ENCODE measurements at regions not wholly inside any gene's neighbourhood (a gene's known extent, or its start where the extent isn't known, plus 50 kb on each side); places are given as distances from the start of the nearest gene placed in this dataset.

DNA sequence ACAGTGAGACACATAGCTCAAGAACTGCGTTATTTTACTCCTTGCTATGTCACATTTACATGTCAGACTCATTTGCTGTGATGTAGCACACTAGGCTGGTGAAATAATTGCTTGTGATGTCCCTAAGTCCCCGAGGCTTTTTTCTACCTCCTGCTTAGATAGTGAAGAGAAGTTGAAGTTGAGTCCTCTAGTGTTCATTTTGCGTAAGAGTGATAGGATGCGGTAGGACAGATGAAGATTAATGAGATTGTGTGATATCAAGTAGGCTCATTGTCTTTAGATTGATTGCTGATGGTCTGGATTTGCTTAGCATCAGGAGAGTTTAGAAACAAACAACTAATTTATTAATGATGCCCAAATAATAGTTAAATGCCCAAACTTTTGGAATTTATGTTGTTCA, 173.6 kb upstream of the NUDT6 start:
- DNase-seq (ENCODE audit: low read depth): no peak

DNA sequence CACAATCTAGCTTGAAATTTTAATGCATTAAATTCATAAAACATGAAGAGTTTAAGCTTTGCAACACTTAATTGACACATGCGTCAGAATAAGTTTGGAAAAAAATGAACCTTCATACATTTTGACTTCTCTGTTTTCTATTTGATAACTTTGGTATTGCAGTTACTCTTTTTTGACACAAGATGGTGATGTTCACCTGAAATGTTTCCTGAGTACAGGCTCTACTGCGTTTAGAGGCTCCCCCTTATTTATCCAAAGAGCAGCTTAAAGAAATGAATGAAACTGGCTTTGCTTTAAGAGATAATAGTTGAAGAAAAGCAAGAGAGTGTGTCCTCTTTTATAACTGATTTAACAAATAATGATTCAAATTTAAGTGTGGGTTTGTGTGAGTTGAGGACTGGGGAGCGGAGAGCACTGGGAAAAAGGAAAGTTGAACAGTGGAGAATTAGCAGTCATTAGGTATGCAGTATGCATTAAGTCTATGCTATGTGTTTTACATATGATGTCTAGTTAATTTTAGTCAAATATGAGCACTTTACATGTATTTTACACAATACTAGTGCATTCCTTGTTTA, 180.6 kb upstream of the NUDT6 start:
- peak; percentile 28 for DNase-seq (ENCODE audit: low read depth)

DNA sequence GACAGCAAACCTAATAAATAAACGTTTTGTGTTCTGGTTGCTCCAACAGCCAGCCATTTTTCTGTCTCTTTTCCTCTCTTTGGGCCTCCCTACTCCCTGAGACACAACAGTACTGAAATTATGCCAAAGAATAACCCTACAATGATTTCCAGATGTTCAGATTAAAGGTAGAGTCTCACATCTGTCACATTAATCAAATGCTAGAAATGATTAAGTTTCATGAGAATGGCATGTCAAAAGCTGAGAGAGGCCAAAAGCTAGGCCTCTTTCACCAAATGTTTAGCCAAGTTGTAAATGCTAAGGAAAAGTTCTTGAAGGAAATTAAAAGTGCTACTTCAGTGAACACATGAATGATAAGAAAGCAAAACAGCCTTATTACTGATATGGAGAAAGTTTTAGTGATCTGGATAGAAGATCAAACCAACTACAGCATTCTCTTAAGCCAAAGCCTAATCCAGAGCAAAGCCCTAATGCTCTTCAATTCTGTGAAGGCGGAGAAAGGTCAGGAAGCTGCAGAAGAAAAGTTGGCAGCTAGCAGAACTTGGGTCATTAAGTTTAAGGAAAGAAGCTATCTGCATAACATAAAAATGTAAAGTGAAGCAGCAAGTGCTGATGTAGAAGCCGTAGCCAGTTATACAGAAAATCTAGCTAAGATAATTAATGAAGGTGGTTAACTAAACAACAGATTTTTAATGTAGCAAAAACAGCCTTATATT, 182.1 kb upstream of the NUDT6 start:
- DNase-seq (ENCODE audit: low read depth): peak; percentile 69

DNA sequence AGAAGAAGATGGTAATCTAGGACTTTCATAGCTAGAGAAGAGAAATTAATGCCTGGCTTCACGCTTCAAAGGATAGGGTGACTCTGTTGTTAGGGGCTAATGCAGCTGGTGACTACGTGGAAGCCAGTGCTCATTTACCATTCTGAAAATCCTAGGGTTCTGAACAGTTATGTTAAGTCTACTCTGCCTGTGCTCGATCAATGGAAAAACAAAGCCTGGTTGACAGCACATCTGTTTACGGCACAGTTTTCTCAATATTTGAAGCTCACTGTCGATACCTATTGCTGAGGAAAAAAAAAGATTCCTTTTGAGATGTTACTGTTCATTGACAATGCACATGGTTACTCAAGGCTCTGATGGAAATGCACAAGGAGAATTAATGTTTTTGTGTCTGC, 182.6 kb upstream of the NUDT6 start:
- DNase-seq (ENCODE audit: low read depth): no peak

GRCh38 chr4:123106747-123107146, 184.3 kb upstream of the NUDT6 start:
- DNase-seq (ENCODE audit: low read depth): no peak

DNA sequence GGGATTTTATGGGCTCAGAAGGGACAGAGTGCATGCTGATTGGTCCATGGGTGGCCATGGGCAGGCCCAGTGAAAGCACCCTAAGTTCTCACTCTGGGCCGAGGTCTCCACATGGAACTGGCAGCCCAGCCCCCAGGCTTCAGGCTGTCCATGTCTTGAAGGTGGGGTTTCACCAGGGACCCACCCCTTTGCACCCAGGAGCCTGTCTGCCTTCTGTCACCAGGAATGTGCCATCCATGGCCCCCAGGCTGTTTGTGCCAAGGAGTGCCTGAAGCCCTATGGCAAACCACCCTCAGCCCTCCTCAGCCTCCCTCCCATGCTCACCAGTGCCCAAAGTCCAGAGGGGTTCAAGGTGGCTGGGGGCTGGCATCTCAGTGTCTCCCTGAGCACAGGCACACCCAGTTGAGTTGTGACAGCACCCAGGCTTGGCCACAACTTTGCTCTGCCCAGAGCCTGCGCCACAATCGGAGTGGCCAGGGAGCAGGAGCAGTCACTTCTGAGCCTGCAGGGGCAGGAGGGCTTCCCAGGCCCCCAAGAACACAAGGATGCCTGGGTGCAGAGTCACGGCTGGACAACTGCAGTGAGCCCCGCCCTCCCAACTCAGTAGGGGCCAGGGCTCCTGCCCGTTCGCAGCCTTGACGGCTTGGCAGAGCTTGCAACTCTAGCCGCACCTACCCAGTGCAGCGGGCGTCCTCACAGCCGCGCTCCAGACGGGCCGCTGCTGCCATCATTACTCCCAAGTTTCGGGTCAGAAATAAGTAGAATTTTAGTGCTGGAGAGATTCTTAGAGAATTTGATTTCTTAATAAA, 185.3 kb upstream of the NUDT6 start:
- DNase-seq (ENCODE audit: low read depth): no peak

DNA sequence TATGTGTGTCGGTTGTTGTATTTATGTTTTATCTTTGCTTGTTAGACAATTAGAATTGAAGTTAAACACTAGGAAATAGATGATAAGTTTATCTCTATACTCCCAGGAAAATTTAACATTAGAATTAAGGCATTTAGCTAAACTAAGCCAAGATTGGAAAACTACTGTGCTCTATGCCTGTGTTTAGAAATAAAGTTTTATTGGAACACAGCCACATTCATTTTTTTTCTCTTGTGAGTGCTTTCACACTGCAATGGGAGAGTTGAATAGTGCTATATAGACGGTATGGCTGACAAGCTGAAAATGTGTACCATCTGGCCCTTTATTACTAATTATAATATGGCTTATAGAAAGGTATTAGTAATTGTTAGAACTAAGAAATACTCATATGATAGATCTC, 186.7 kb upstream of the NUDT6 start:
- no peak for DNase-seq (ENCODE audit: low read depth)

GRCh38 chr4:123110147-123110546, 187.8 kb upstream of the NUDT6 start:
- DNase-seq (ENCODE audit: low read depth): no peak

GRCh38 chr4:123110685-123111084, 188.3 kb upstream of the NUDT6 start:
- DNase-seq (ENCODE audit: low read depth): no peak

DNA sequence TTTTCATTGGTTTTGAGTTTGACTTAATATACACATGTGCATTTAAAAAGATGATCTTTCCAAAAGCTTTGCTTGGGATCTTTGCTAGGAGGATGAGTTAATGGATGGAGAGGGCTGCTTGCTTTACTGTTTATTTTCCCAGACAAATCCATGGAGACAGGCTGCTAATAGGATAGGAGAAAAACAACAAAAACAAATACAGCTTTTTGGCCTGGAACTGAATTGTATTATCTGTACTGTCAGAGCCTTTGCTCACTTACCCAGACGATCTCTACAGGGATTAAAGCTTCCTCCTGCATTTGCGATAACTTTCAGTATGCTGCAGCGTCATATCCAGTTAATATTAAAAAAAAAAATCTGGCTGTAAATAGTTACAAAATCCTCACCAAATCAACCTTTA, 190.8 kb upstream of the NUDT6 start:
- no peak for DNase-seq (ENCODE audit: low read depth)

- no peak for DNase-seq (ENCODE audit: low read depth)
Observed at GRCh38 chr4:123114084-123114914, 191.9 kb upstream of the NUDT6 start.

GRCh38 chr4:123114915-123115756, 192.7 kb upstream of the NUDT6 start:
- no peak for DNase-seq (ENCODE audit: low read depth)

- no peak for DNase-seq (ENCODE audit: low read depth)
Observed at GRCh38 chr4:123116412-123116811, 194.0 kb upstream of the NUDT6 start.

- no peak for DNase-seq (ENCODE audit: low read depth)
Observed at GRCh38 chr4:123120473-123120872, 198.1 kb upstream of the NUDT6 start.

GRCh38 chr4:123121241-123121907, 199.0 kb upstream of the NUDT6 start:
- no peak for DNase-seq (ENCODE audit: low read depth)

DNA sequence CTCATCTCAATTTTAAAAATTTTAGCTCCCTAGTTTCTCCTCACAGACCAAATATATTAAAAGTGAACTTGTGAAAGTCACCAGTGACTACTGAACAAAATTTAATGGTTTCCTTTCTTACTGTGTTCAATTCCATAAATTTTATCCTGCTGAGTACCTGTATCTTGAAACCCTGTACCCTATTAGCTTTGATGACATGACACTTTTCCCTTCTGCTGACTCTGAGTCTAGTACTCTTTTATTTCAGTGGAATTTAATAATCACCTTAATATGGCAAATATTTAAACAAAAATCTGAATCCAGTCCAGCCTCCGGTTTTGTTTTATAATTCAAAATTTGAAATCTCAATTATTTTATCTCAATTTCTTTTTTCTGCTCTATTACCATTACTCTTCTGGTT, 203.1 kb upstream of the NUDT6 start:
- DNase-seq (ENCODE audit: low read depth): no peak

DNA sequence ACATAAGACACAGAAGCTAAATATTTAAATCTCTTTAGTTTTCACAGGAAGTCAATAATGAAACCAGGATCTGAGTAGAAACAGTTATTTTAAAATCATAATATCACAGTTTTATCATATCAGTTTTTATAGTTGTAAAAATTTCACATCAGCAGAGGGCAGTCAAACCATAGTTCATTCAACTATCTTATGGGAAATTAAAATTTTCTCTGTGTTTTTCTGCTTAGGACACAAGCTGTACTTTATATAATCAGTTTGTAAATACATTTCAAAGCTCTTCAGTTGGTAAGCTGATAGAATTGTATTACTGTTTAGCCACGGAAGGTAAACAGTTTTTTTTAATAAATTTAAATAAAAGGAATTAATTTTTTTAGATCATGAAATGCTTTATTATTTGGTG, 204.8 kb upstream of the NUDT6 start:
- no peak for DNase-seq (ENCODE audit: low read depth)

DNA sequence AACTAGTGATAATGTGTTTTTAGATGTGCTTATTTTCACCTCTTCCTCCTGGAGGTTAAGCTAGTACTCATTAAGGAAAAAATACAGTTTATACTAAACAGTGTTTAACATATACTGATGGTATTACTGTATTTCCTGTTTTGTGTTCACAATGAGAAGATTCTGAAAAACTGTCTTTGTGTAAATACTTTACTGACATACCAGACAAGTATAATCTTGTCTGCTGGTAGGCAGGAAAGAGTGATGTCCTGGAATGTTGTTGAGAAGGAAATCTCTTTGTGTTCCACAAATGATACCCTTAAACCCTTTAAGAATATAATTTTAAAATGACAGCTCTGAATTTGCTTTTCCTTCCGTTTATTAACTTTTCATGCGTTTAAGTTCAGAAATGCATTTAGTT, 205.5 kb upstream of the NUDT6 start:
- no peak for DNase-seq (ENCODE audit: low read depth)

- no peak for DNase-seq (ENCODE audit: low read depth)
Observed at GRCh38 chr4:123133397-123134050, 211.1 kb upstream of the NUDT6 start.

- no peak for DNase-seq (ENCODE audit: low read depth)
Observed at GRCh38 chr4:123144616-123145015, 222.2 kb upstream of the NUDT6 start.

Data from GM04504 (cell line).